Tibial artery (tissue), 4 donors: ENCODE measurements at regions not wholly inside any gene's neighbourhood (a gene's known extent, or its start where the extent isn't known, plus 50 kb on each side); places are given as distances from the start of the nearest gene placed in this dataset.

Experiments
- DNase-seq, 2 donors: peaks; one replicate each; pipeline ENCODE4 v3.0.0-alpha.2; 2019
- H3K27ac ChIP-seq, 2 donors: fragments of 200-600 bp; sonication (generic) in 1 of 2; 1 replicate in 1 of 2; 2 replicates in 1 of 2; pipeline ENCODE4 v1.5.1; 2018 to 2019; ENCODE audit warnings: mild to moderate bottlenecking in 1 of 2
- H3K27me3 ChIP-seq, 2 donors: fragments of 200-600 bp; sonication (generic) in 1 of 2; one replicate each; pipeline versions ENCODE4 v1.5.1 to v1.6.0; 2016 to 2019
- H3K36me3 ChIP-seq, 3 donors: fragments of 200-600 bp; sonication (generic) in 2 of 3; one replicate each; pipeline ENCODE4 v1.5.1; 2016 to 2019; ENCODE audit warnings: mild to moderate bottlenecking in 2 of 3
- H3K4me1 ChIP-seq, 4 donors: fragments of 200-600 bp; sonication (generic) in 2 of 4; 1 replicate in 3 of 4; 2 replicates in 1 of 4; pipeline ENCODE4 v1.5.1; 2016 to 2019
- H3K4me3 ChIP-seq, 2 donors: fragments of 200-600 bp; sonication (generic) in 1 of 2; 1 replicate in 1 of 2; 2 replicates in 1 of 2; pipeline ENCODE4 v1.5.1; 2018 to 2019; ENCODE audit warnings: mild to moderate bottlenecking in 2 of 2
- H3K9me3 ChIP-seq, 3 donors: fragments of 200-600 bp; sonication (generic) in 1 of 3; one replicate each; pipeline ENCODE4 v1.5.1; 2016 to 2019
- CTCF ChIP-seq, 2 experiments: fragments of 200-600 bp in 1 of 2; fragments of 450-650 bp in 1 of 2; IDR thresholded peaks; one replicate each; pipeline ENCODE4 v1.5.1; 2017 to 2019; ENCODE audit warnings: antibody characterized with exemption in 2 of 2, mild to moderate bottlenecking in 1 of 2, moderate library complexity in 1 of 2
- intact Hi-C: fragments of 100-400 bp; cut with DNase I; formaldehyde crosslinking; loops from one replicate; pipeline ENCODE4 v1.15.0; 2023; ENCODE audit warnings: low total_unique reads

GRCh38 chr14:36465178-36465577 lies 54.9 kb downstream of the NKX2-1 start:
- intact Hi-C loops, result loop anchor here (5.0 kb wide), 1 partner anchor 1538 kb away; no protein-coding TSS in a partner anchor
- TF ChIP-seq CTCF (IDR thresholded peaks at IDR 0.05), result no peak
- no peak overlapping the region for H3K4me3 ChIP-seq
- DNase-seq, result no peak
- H3K36me3 ChIP-seq, result no peaks in the 10 kb centered on the region
- H3K9me3 ChIP-seq, result no peaks in the 10 kb centered on the region
- H3K27ac ChIP-seq, result no peak overlapping the region
- H3K27me3 ChIP-seq, result no peaks in the 10 kb centered on the region
- H3K4me1 ChIP-seq, result no peaks in the 10 kb centered on the region

- no peak for TF ChIP-seq CTCF (IDR thresholded peaks at IDR 0.05)
- no peaks in the 10 kb centered on the region for H3K36me3 ChIP-seq
- H3K27me3 ChIP-seq, result no peaks in the 10 kb centered on the region
- H3K27ac ChIP-seq, result no peak overlapping the region
- no peak overlapping the region for H3K4me3 ChIP-seq
- H3K4me1 ChIP-seq, result no peaks in the 10 kb centered on the region
- intact Hi-C loops, result no loop called here
- H3K9me3 ChIP-seq, result no peaks in the 10 kb centered on the region
- DNase-seq, result no peak
These were observed 57.1 kb downstream of the NKX2-1 start for GRCh38 chr14:36462890-36463289.

GRCh38 chr14:36455241-36455627 lies 64.8 kb downstream of the NKX2-1 start:
- no peaks in the 10 kb centered on the region for H3K9me3 ChIP-seq
- H3K36me3 ChIP-seq, result no peaks in the 10 kb centered on the region
- no peak overlapping the region for H3K4me3 ChIP-seq
- intact Hi-C loops, result no loop called here
- H3K27ac ChIP-seq, result no peak overlapping the region
- no peak for TF ChIP-seq CTCF (IDR thresholded peaks at IDR 0.05)
- no peaks in the 10 kb centered on the region for H3K27me3 ChIP-seq
- H3K4me1 ChIP-seq, result no peaks in the 10 kb centered on the region
- no peak for DNase-seq

DNA sequence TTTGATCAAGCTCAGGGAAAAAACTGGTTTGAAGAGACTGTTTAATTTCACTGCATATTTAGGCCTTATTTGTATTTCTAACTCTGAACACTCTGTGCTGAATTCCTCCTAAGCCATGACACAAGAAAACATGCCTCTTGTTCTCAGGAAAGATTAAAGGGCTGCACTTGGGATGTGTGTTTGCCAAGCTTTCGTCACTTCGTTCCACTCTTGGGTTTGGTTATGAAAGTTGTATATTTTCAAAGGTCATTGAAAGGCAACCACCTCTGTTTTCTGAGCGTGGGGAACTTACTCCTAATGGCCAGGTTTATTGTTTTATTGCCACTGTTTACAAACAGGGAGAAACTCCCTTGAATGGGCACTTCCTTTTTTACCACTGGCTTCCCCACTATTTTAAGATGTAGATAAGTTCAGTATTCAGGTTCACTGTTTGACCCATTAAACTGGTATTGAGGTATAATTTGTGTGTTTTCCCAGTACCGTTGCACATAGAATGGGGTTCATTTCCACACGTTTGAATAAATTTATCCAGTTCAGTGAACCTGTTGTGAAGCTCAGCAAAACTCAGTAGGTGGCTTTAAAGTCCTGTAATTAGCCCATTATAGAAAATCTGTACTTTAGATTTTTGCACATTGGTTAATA lies 65.3 kb downstream of the NKX2-1 start:
- Histone ChIP-seq H3K27me3 (no peaks in the 10 kb centered on the region), H3K27ac (no peak overlapping the region)
- DNase-seq, result no peak

DNA sequence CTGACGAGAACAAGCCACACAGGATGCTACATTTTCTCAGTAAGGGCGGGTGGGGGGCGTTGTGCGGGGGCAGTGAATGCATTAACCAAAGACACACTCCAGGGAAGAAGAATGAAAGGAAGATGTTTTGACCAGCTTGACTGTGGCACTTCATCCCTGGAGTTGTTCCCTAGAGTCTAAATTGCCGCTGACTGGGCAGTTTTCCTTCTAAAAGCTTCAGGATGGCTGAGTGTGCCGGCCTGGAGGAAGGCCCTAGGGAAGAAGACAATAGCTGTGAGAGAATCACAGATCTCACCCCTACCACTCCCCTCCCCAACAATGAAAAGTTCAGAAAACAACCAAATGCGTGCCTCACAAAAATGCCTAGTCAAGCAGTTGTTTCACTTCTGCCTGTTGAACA lies 67.2 kb downstream of the NKX2-1 start:
- Histone ChIP-seq H3K4me3 (no peak overlapping the region), H3K9me3 (no peaks in the 10 kb centered on the region), H3K36me3 (no peaks in the 10 kb centered on the region), H3K27ac (no peak overlapping the region), H3K4me1 (no peaks in the 10 kb centered on the region), H3K27me3 (no peaks in the 10 kb centered on the region)
- no peak for TF ChIP-seq CTCF (IDR thresholded peaks at IDR 0.05)
- intact Hi-C loops, result no loop called here
- no peak for DNase-seq

More for the DNA sequence above, 65.3 kb downstream of the NKX2-1 start:
- H3K4me3 ChIP-seq, result no peak overlapping the region
- no peaks in the 10 kb centered on the region for H3K9me3 ChIP-seq
- no peaks in the 10 kb centered on the region for H3K4me1 ChIP-seq
- no peak for TF ChIP-seq CTCF (IDR thresholded peaks at IDR 0.05)
- intact Hi-C loops, result no loop called here
- H3K36me3 ChIP-seq, result no peaks in the 10 kb centered on the region
